GM12872 (cell line): ENCODE measurements at regions not wholly inside any gene's neighbourhood (a gene's known extent, or its start where the extent isn't known, plus 50 kb on each side); places are given as distances from the start of the nearest gene placed in this dataset.

ENCODE experiments used
- CTCF ChIP-seq: IDR thresholded peaks from 3 replicates; pipeline ENCODE4 v1.5.1; 2011; ENCODE audit warnings: low read depth, mild to moderate bottlenecking, low read length, moderate library complexity; ENCODE audit not compliant: insufficient read depth

DNA sequence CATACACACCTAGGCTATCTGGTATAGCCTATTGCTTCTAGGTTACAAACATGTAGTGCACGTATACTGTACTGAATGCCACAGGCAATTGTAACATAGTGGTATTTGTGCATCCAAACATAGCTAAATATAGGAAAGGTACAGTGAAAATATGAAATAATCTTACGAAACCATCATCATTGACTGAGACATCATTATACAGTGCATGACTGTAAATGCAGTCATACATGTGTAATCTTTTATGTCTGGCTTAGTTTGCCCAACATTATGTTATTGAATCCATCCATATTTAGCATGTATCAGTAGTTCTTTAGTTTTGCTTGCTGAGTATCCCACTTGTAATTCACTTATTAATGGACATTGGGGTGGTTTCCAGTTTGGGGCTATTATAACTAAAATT lies 124.9 kb downstream of the CYLD start:
- TF ChIP-seq CTCF: no peak

DNA sequence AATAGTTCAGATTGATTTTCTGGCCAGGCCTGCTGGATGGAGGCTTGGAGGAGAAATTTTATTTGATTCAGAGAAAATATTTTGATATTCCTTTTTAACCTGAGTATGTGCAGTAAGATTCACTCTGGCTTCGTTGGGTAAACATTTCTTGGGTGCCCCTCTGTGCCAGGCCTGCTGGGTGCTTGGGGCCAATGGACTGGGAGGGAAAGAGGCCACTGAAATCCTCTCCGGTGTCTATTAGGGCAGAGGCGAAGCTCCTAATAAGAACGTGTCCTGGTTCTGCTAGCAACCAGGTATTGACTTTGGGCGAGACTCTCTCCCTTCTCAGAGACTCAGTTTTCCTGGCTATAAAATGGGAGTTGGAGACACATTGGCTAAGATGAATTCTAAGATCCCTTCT lies 122.5 kb downstream of the CYLD start:
- no peak for TF ChIP-seq CTCF

DNA sequence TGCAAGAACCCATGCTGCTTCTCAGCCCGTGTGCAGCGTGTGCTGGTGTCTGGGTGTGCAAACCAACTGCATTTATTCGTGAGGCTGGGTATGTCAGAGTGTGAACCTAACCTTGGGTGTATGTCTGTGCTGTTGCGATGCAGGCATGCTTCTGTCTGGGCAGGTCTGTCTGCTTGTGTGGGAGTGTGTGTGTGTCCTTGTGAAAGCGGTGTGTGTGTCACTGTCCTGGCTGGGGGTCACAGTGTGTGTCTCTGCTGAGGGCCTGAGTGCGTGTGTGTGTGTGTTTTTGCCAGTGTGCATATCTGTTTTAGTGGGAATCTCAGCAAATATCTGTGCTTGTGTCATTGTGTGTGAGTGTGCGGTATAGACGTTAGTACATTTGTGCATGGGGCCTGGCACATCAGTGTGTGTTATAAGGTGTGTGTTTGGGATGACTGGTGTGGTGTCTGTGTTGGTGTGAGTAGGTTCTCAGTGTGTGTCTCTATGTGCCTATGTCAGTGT lies 121.8 kb downstream of the CYLD start:
- TF ChIP-seq CTCF: no peak

DNA sequence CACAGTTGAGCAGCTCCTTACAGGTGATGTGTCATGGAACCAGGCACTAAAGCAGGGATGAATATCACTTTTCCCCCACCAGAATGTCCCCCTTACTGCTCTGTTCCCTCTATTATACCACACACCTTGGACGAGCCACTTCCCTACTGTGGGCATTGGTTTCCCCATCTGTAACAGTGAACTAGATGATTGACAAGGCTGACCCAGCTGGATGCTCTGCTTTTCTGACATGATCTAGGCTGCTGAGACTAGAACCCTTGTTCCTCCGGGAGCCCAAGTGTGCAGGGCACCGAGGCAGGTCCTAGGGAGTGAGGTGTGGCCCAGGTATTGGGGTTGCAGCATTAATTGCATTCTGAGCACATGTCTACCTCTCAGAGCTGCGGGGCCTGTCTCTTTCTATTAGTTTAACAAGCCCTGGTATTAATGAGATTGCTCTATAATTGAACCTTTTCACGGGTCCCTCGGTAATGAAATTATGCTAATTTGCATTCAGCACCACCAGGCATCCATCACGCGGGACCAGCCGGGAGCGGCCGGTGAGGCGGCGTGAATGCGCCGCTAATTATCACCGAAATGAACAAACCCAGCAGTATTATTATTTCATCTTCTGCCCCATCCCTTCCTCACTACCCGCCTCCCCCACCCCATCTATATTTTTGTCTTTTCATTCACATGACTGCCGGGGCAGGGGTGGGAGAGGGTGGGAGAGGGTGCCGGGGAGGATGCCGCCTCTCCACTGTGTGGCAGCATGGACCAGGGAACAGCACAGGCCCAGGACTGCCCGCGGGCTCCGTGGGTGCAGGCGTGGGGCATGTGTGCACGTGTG lies 121.1 kb downstream of the CYLD start:
- no peak for TF ChIP-seq CTCF

DNA sequence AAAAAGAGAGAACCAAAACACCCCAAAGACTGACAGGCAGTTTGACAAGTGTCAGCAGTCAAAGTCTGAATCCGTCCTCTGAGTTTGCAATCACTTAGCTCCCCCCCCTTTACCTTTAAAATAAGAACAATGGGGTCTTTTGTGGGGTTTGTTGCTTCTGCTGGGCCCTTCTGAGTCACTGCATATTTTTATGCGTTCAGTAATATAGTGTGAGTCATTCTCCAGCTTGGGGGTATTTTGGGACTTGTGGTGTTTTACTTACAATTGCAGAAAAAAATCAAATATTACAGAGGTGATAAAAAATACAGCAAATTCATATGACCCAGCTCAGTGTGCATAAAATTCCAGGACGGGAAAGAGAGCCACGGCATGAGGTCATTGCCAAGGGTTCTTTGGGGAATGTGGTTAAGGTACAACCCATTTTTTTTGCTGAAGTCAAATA lies 120.1 kb downstream of the CYLD start:
- TF ChIP-seq CTCF: no peak

DNA sequence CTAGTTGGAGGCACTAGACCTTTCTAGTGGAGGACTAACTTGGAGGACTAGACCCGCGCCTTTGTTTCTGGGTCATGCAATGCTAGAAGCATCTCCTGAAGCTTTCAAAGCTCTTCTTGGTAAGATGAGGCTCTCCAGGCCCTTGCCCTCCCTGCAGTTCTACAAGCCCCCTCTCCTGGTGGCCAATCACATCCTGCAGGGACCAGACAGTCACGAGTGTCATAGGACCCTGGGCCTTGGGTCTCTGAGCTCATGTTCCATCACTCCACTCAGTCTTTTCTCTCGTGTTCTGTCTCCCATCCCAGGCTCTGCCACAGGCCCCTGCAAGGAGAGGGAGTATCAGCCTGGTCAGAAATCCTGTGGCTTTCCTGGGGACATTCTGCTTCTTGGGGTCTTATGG lies 119.6 kb downstream of the CYLD start:
- TF ChIP-seq CTCF: no peak

GRCh38 chr16:50859628-50860360 lies 117.9 kb downstream of the CYLD start:
- TF ChIP-seq CTCF: no peak
